ENCODE measurements at regions not wholly inside any gene's neighbourhood (a gene's known extent, or its start where the extent isn't known, plus 50 kb on each side); places are given as distances from the start of the nearest gene placed in this dataset.

DNA sequence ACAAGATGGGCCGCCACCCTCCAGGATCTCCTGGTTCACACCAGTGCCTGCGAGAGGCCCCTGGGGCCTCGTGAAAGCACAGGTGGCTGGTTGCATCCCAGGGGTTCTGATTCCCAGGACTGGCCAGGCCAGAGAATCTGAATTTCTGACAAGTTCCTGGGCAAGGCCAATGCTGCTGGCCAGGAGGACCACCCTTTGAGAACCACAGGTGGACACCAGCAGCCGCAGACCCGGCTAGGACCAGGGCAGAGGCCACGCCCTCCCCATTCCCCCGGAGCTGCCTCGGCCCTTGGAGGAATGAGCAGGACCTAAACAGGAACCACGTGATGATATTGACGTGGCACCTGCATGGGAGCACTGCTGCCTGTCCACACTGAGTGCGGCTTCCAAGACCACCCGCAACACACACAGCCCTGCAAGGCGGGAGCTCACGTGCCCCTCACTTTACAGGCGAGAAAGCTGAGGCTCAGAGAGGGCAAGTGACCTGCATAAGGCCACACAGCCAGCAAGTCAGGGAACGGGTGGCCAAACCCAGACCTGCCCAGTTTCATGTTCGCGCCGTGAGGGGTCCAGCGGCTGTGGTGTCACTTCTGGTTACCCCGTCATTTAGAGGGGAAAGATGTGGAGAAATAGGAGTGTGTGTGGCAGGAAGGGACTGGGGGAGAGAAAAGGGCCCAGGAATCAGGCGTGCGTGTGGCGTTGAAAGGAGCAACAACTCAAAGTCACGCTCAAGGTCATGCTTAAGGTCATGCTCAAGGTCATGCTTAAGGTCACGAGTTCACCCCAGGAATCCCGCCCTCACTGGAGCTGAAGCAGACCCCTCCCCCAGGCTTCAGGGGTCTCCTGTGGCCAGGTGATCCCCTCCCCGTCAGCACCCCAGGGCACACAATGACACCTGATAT is 105.9 kb upstream of the IER5L start:
- no peak for DNase-seq (ENCODE audit: low spot score)

- no peak for DNase-seq (ENCODE audit: low spot score)
Measured at GRCh38 chr9:129283291-129283691, 105.2 kb upstream of the IER5L start.

DNA sequence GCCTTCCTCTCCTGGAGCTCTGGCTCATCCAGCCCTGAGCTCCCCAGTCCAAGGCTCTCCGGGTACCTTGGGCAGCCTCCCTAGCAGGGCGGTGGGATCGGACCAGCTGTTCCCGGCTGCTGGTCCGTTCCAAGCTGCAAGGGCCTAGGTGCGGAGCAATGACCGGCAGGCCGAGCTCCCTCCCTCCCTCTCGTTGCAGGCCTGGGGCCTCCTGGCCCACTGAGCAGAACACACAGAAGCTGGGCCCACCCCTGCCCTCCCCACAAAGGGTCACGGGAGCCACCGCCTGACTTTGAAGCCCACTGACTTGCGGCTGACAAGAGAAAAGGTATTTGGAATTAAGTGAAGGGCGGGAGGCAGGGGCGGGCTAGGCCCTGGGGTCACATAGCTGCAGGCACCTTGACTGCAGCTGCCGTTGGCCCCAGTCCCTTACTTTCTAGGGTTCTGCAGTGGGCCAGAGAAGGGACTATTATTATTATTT is 104.7 kb upstream of the IER5L start:
- no peak for DNase-seq (ENCODE audit: low spot score)

DNA sequence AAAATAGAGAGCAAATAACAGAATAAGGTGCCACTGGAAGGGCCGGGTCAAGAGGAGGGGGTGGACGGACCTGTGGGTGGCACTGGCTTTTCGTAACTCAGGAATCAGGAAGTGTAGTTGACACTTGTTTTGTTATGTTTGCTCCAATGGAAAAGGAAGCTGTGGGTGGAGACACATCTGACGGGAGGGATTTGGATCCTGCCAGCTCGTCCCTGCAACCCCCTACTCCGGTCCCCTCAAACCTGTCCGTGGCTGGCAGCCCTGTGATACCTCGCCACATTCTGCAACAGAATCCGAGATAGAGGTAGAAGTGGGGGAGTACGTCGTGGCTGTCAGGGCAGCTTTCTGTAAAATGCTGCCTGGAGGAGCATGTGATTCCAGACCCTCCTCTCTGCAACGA is 104.2 kb upstream of the IER5L start:
- peak; percentile 20 for DNase-seq (ENCODE audit: low spot score)

DNA sequence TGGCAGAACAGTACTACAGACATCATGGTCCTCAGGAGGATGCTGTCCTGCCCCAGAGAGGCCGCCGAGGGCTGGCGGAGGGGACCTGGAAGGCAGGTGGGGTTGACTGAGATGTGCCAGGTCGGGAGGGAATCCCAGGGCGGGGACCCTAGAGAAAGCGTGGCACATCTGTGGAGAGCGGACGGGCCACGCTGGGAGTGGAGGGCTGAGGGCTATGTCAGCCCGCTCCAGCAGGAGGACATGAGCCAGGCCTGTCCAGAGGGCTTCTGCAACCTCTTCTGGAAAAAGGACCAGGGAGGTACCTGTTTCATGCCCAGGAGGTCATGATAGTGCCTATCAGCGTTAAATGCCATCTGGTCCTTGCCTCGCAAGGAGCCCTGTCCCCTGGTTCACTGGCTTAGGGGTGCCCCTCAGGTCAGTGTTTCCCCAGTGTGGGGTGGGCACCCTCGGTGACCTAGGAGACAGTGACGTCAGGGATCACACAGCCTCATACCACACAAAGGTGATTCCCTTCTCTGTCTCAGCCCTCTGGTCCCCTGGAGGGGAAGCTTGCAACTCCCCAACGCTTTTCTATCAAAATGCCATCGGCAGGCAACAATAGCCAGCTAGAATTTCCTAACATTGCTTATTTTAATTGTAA is 103.6 kb upstream of the IER5L start:
- no peak for DNase-seq (ENCODE audit: low spot score)

- DNase-seq (ENCODE audit: low spot score), result no peak
Measured at GRCh38 chr9:129280623-129281271, 102.7 kb upstream of the IER5L start.

GRCh38 chr9:129280236-129280622 is 102.2 kb upstream of the IER5L start:
- DNase-seq (ENCODE audit: low spot score), result no peak

- DNase-seq (ENCODE audit: low spot score), result peak; percentile 86
Measured at GRCh38 chr9:129278391-129279237, 100.6 kb upstream of the IER5L start.

- DNase-seq (ENCODE audit: low spot score), result no peak
Measured at GRCh38 chr9:129276486-129277230, 98.6 kb upstream of the IER5L start.

DNA sequence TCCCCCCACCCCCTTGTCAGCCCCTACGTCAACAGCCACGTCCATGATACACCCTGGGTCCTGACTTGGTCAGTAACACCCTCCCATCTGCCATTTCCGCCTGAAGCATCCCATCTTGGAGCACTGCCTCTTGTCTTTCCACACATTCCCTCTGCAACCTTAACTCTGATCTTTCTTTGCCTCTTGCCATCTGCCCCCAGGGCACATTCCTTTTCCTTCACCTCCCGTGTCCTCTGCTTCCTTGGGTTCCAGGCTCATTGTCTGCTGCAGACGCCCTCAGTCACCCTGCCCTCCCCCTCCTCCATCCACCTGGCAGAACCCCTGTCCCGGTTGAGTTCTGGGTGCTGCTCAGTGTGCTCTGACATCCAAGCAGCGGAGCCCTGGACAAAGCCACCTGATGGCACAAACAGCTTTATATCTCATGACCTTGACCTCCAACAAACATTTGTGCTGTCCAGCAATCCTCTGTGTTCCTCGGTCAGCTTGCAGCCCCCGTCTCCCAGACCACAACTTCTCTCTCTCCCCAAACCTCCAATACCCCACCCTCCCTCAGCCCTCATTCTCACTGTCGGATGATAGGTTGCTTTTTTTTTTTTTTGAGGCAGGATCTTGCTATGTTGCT is 97.7 kb upstream of the IER5L start:
- no peak for DNase-seq (ENCODE audit: low spot score)

DNA sequence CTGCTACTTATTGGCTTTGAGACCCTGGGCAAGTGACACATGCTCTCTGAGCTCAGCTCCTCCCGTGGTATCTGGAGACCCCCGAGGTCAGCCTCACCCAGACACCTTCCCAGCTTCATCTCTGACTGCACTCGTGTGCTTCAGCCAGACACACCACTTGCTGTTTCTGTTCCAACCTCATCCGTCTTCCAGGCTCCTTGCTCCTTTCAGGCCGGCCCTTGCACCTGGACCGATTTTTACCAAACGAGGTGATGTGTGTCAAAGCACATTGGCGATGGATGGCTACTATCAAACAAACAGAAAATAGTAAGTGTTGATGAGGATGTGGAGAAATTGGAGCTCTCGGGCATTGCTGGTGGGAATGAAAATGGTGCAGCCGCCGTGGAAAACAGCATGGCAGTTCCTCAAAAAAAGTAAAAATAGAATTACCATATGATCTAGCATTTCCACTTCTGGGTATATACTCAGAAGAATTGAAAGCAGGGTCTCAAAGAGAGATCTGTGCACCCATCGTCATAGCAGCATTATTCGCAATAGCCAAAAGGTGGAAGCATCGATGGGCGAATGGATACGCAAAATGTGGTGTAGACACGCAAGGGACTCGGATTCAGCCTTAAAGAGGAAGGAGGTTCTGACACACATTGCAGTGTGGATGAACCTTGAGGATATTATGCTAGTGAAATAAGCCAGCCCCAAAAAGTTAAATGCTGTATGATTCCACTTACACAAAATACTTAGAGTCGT is 96.1 kb upstream of the IER5L start:
- no peak for DNase-seq (ENCODE audit: low spot score)

DNA sequence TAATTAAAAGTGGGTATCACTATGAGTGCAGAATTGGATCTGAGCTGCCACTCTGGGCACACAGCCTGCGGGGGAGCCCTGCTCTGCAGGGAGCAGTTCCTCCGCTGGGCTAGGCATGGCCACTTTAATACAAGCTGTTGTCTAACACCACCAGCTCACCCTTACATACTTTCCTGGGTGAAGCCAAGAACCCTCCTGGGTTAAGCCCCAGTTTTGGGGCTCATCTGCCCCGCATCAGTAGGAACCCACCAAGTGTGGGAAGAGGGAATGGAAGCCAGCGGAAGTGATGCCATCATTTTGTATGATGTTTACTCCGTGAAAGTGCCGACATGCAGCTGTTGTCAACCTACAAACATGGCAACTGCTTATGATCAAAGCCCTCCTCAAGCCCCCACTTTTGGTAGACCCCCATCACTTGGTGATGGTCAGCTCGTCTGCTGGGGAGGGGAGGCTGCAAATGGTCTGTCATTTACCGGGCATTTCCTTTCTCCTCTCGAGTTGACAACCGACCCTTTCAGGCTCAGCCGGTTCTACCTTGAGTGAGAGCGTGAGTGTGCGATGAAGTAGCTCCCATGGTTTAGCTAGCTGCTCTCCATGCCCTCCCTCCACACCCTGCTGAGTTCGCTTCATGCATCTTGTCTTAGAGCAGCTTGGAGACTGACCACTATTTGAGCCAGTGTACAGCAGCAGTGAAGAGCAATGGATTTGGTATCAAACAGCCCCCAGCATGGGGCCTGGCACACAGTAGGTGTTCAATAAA is 95.3 kb upstream of the IER5L start:
- no peak for DNase-seq (ENCODE audit: low spot score)

GRCh38 chr9:129272348-129273025 is 94.4 kb upstream of the IER5L start:
- DNase-seq (ENCODE audit: low spot score), result no peak

DNA sequence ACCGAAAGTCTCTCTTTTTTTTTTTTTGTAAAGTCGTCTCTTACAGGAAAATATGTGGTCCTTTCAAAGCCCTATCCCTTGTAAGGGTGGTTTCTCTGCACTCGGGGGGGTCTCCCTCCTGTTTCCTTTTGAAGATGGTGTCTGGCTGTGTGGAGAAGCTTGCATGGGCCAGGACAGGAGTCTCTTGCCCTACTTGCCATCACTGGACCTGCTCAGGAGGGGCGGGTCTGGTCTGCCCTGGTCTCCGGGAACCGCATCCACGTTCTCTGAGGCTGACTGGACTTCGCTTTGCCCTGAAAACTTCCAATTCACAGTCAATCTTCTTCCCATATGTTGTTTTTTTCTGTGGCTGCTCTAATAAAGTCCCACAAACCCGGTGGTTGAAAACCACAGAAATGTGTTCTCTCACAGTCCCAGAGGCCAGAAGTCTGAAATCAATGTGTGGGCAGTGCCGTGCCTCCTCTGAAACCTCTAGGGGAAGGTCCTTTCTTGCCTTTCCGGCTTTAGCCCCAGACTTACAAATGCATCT is 92.9 kb upstream of the IER5L start:
- DNase-seq (ENCODE audit: low spot score), result no peak

DNA sequence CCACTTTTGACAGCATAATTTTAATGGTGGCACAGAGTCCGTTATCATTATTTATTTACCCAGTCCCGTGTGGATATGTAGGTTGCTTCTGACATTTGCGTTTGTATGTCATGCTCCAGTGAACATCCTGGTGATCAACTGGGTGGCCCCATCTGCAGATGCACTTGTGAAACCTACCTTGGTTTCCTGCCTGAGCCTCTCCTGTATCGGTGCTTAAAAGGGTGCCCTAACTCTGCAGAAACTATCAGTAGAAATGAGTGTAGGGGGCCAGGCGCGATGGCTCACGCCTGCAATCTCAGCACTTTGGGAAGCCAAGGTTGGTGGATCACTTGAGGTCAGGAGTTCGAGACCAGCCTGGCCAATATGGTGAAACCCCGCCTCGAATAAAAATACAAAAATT is 92.1 kb upstream of the IER5L start:
- no peak for DNase-seq (ENCODE audit: low spot score)

DNA sequence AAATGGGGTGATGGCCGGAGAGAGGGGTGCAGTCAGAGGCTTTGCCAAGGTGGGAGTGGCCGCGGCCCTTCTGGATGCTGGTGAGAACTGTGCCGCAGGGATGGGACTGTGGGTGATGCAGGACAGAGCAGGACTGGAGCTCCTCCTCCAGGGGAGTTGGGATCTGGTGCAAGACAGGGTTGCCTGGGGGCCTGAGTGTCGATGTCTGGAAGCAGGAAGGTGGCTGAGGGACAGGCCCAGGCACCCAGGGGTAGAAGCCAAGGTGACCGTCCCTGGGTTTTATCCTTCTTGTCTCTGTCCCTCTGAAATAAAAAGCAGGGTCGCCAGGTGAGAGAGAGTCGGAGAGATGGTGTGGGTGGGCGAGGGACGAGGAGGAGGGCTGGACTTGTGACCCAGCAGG is 89.1 kb upstream of the IER5L start:
- no peak for DNase-seq (ENCODE audit: low spot score)

GRCh38 chr9:129266536-129266935 is 88.5 kb upstream of the IER5L start:
- DNase-seq (ENCODE audit: low spot score), result no peak

DNA sequence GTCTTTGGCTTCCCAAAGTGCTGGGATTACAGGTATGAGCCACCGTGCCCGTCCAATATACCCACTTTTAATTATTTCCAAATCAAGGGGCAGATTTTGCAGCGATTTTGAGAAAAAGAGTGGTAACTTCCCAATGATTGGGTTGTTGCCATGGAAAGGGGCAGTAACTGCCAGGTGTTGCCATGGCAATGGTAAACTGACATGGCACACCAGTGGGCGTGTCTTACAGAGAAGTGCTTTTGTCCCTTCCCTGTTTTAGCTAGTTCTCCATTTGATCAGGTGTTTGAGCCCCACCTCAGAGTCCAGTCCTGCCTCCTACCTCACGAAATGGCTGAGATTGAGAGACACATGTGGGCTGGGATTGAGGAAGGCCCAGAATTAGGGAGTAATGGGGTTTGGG is 86.3 kb upstream of the IER5L start:
- no peak for DNase-seq (ENCODE audit: low spot score)

DNA sequence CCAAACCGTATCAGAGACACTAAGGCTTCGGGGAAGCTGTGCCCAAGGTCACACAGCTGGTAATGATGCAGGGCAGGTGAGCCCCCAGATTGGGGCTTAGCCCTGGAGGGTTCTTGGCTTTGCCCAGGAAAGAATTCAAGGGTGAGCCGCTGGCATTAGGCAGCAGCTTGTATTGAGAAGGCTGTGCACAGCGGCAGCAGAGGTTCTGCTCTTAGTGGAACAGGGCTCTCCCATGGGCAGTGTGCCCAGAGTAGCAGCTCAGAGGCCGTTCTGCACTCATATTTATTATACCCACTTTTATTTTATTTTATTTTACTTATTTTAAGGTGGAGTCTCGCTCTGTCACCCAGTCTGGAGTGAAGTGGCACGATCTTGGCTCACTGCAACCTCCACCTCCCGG is 85.8 kb upstream of the IER5L start:
- DNase-seq (ENCODE audit: low spot score), result no peak
